ENCODE measurements at regions not wholly inside any gene's neighbourhood (a gene's known extent, or its start where the extent isn't known, plus 50 kb on each side); places are given as distances from the start of the nearest gene placed in this dataset.
"Not testable (repeated sequence)": the region's sequence is repeated elsewhere in the genome, so short reads cannot be mapped to it uniquely, and the experiment has no call there.

DNA sequence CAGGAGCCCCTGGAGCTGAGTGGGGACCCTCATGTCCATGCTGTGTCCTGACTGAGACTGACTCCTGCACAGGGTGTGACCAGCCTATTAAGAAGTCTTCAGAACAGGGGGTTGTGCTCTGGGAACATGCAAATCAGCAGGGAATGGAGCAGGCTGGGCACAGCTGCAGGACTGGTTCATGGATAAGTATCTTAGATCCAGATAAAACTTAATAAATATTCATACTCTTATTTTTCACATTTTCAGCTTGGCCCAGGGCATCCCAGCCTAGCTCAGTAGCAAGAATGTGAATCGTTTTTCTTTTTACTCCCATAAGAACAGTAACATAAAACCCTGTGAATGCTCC is 479.7 kb downstream of the RPIA start:
- H3K27ac ChIP-seq; DNase-seq; ATAC-seq; H3K9me3 ChIP-seq; H3K4me3 ChIP-seq; intact Hi-C loops (cut with DNase I); H3K36me3 ChIP-seq (replicated peaks in 1 of 2; ENCODE audit: insufficient read depth in 1 of 2, low read depth in 2 of 2); H3K4me1 ChIP-seq; H3K27me3 ChIP-seq: not testable (repeated sequence)
- WGBS, 2 donors: 25 to 50% methylated on average over 1 of the region's 1 CpG

DNA sequence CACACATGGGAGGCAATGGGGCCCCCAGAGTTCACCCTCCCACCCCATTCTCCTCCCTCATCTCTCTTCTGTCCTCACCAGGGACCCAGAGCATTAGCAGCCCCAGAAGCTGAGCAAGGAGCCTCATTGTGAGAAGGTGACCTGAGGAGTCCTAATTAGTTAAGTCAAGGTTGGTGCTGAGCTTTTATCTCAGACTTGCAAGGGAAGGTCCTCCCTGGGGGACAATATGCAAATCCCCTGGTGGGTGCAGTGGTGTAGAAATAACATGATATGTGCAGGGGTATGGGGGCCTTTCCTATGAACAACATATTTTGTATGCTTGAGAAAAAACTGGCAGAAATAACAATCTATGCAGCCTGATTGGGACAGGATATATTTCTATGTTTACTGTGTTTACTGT is 485.5 kb downstream of the RPIA start:
- H3K4me1 ChIP-seq; H3K9me3 ChIP-seq; DNase-seq; ATAC-seq; H3K27ac ChIP-seq; H3K4me3 ChIP-seq; H3K27me3 ChIP-seq; H3K36me3 ChIP-seq (replicated peaks in 1 of 2; ENCODE audit: insufficient read depth in 1 of 2, low read depth in 2 of 2); intact Hi-C loops (cut with DNase I): not testable (repeated sequence)

DNA sequence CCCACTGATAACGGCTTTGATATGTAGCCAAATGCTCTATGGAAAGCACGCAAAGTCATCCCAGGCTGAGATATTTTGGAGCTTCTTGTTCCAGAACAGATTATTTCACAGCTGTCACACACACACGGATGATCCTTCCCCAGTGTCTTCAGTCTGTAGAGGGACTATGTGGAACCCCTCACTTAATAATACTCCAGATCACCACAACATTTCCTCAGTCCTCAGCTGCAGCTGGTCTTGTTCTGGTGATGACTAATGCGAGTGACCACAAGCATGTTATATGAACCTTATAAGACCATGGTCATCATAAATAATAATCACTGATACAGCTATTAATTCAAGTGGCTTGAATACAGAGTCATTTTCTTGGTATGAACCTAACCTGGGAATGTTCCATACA is 490.7 kb downstream of the RPIA start:
- DNase-seq; H3K27ac ChIP-seq; ATAC-seq; H3K27me3 ChIP-seq; H3K4me1 ChIP-seq; intact Hi-C loops (cut with DNase I); H3K4me3 ChIP-seq; H3K36me3 ChIP-seq (replicated peaks in 1 of 2; ENCODE audit: insufficient read depth in 1 of 2, low read depth in 2 of 2); H3K9me3 ChIP-seq: not testable (repeated sequence)
- WGBS, 2 donors: 54 to 58% methylated on average over 4 of the region's 4 CpGs

DNA sequence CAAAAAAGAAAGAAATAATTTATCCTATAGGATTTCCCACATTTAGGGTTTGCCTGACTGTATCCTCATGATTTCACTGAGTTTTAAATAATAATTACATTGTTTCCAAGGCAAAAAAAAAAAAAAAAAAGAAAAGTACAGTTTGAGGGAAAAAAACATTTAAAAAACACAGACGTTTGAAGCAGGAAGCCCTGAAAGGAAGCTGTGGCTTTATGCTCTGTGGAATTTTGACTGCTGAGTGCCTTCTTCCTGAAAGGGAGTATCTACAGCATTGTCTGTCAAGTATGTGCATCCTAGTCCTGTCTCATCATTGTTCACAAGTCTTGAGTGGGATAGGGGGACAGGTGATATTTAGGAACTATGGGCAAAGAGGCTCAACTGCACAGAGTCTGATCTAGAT is 493.3 kb downstream of the RPIA start:
- ATAC-seq; H3K9me3 ChIP-seq; H3K27me3 ChIP-seq; H3K27ac ChIP-seq; H3K4me3 ChIP-seq; H3K4me1 ChIP-seq; intact Hi-C loops (cut with DNase I); DNase-seq; H3K36me3 ChIP-seq (replicated peaks in 1 of 2; ENCODE audit: insufficient read depth in 1 of 2, low read depth in 2 of 2): not testable (repeated sequence)
- 5 to 31% methylated on average over 1 of the region's 1 CpG for WGBS, 2 donors

DNA sequence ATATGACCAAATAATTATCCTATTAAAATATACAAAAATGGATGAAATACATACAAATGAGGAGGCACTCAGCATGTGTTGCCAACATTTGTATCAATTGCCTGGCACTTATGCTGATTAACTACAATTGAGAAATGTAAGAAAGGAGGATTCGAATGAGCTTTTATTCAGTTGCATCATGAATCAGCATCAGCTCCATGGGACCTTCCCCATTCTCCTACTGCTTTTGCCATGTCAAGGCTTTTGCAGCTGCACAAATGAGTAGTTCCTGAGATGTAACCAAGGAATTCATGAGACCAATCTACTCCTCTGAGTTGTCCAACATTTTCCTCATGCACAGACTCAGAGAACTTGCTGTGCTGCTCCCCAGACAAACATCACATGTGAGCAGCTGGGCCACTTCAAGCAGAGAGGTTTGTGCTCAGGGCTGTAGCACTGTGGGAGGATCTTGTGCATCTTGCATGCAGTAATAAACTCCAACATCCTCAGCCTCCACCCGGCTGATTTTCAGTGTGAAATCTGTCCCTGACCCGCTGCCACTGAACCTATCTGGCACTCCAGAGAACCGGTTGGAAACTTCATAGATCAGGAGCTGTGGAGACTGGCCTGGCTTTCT is 504.3 kb downstream of the RPIA start:
- 60 to 61% methylated on average over 4 of the region's 4 CpGs for WGBS, 2 donors
- H3K4me3 ChIP-seq; H3K27ac ChIP-seq; DNase-seq; H3K4me1 ChIP-seq; H3K36me3 ChIP-seq (replicated peaks in 1 of 2; ENCODE audit: insufficient read depth in 1 of 2, low read depth in 2 of 2); H3K27me3 ChIP-seq; intact Hi-C loops (cut with DNase I); ATAC-seq; H3K9me3 ChIP-seq: not testable (repeated sequence)

DNA sequence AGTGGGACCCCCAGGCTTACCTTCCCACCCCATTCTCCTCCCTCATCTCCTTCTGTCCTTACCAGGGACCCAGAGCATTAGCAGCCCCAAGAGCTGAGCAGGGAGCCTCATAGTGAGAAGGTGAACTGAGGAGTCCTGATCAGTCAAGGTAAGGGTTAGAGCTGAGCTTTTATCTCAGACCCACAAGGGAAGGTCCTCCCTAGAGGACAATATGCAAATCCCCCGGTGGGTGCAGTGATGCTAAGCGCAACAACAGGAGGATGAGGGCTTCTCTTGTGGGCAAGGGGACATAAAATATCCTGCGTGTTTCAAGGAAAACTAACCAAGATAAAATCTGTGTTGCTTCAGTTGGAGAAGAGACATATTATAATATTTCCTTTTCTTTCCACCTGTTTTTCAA is 505.2 kb downstream of the RPIA start:
- DNase-seq; H3K4me1 ChIP-seq; H3K27ac ChIP-seq; H3K9me3 ChIP-seq; ATAC-seq; H3K4me3 ChIP-seq; H3K27me3 ChIP-seq; intact Hi-C loops (cut with DNase I); H3K36me3 ChIP-seq (replicated peaks in 1 of 2; ENCODE audit: insufficient read depth in 1 of 2, low read depth in 2 of 2): not testable (repeated sequence)
- no CpG with 5 or more reads among the region's 3 CpGs for WGBS, 2 donors

DNA sequence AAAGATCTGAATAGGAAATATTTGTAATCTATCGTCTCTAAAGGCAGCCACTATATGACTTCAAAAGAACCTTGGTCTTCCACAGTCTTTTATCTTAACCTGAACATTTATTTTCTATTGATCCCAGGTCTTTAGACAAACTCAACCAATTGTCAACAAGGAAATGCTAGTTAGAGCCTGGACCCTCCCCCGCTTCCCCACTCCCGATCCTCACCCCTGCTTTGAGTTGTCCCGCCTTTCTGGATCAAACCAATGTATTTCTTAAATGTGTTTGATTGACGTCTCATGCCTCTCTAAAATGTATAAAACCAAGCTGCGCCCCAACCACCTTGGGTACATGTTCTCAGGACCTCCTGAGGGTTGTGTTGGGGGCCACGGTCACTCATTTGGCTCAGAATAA is 506.6 kb downstream of the RPIA start:
- intact Hi-C loops (cut with DNase I); H3K9me3 ChIP-seq; H3K36me3 ChIP-seq (replicated peaks in 1 of 2; ENCODE audit: insufficient read depth in 1 of 2, low read depth in 2 of 2); H3K4me3 ChIP-seq; H3K27ac ChIP-seq; ATAC-seq; DNase-seq; H3K4me1 ChIP-seq; H3K27me3 ChIP-seq: not testable (repeated sequence)
- 47 to 55% methylated on average over 7 of the region's 7 CpGs for WGBS, 2 donors

DNA sequence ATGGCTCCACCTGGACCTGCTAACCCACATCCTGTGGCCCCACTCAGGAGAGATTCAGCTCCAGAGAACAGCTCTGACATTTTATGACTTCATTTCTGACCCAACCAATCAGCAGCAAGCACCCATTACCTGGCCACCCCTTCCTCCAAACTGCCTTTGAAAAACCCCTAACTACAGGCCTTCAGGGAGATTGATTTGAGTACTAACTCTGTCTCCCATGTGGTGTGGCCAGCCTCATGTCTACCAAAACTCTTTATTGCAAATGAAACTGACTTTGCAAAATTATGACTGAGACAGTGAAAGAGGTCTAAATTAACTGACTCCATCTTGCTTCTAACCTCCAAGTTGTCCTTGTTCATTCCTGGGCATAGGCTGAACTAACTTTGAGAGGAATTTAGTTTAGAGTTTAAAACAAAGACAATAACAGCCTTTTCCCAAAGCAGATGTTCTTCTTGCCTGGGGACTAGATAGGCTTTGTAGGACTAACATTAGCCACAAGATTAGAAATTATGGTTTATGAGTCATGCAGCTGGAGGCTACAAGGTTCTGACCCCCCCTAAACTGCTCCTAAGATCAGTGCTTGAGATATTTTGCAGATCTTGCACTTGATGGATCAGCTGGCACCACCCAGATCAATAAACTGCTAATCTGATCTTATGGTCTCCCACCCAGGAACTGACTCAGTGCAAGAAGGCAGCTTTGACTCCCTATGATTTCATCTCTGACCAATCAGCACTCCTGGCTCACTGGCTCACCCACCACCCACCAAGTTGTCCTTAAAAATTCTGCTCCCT is 508.2 kb downstream of the RPIA start:
- H3K27me3 ChIP-seq; ATAC-seq; H3K4me1 ChIP-seq; H3K4me3 ChIP-seq; H3K36me3 ChIP-seq (replicated peaks in 1 of 2; ENCODE audit: insufficient read depth in 1 of 2, low read depth in 2 of 2); H3K9me3 ChIP-seq; DNase-seq; H3K27ac ChIP-seq; intact Hi-C loops (cut with DNase I): not testable (repeated sequence)

DNA sequence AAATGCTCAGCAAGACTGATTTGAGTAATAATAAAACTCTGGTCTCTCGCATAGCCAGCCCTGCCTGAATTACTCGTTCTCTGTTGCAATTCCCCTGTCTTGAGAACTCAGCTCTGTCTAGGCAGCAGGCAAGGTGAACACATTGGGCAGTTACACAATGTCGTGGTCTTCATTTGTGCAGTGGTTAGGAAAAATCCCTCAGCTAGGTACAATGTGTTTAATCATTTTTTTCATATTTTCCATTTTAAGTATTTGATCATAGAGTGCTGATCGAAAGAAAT is 508.7 kb downstream of the RPIA start:
- WGBS, 2 donors: 64 to 66% methylated on average over 4 of the region's 4 CpGs
- H3K27ac ChIP-seq; H3K36me3 ChIP-seq (replicated peaks in 1 of 2; ENCODE audit: insufficient read depth in 1 of 2, low read depth in 2 of 2); ATAC-seq; H3K4me3 ChIP-seq; H3K4me1 ChIP-seq; H3K9me3 ChIP-seq; DNase-seq; H3K27me3 ChIP-seq; intact Hi-C loops (cut with DNase I): not testable (repeated sequence)

DNA sequence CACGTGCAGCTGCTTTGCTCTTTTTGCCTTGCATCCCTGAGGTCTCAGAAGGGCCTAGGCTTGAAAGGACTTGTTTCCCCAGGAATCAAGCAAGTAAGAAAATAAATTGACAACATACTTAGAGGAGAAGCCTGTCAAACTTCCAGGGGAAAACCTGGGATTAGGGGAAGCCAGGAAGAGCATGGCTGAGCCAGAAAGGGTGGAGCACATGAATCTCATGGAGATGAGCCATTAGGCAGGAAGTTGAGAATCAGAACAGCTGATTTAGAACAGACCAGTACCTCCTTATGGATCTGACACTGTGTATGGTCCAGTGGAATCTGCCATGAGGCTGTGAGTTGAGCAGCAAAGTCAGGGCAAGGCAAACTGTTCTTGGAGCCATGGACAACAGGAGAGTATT is 511.0 kb downstream of the RPIA start:
- H3K27ac ChIP-seq; H3K4me1 ChIP-seq; ATAC-seq; H3K4me3 ChIP-seq; H3K36me3 ChIP-seq (replicated peaks in 1 of 2; ENCODE audit: insufficient read depth in 1 of 2, low read depth in 2 of 2); H3K27me3 ChIP-seq; intact Hi-C loops (cut with DNase I); H3K9me3 ChIP-seq; DNase-seq: not testable (repeated sequence)
- WGBS, 2 donors: 15 to 52% methylated on average over 1 of the region's 1 CpG
